HCT116 (cell line): ENCODE measurements at regions not wholly inside any gene's neighbourhood (a gene's known extent, or its start where the extent isn't known, plus 50 kb on each side); places are given as distances from the start of the nearest gene placed in this dataset.

Experiments
- EGR1 ChIP-seq: IDR thresholded peaks from 2 replicates; pipeline ENCODE4 v1.6.1; 2012; ENCODE audit warnings: low read depth
- EZH2phosphoT487 ChIP-seq: fragments of 200-600 bp; IDR thresholded peaks from 2 replicates; pipeline ENCODE4 v1.6.1; 2018; ENCODE audit warnings: antibody characterized with exemption, borderline replicate concordance
- FOSL1 ChIP-seq: IDR thresholded peaks from 2 replicates; pipeline ENCODE4 v1.6.1; 2012; ENCODE audit warnings: low read depth
- POLR2A ChIP-seq: IDR thresholded peaks from 2 replicates; pipeline ENCODE4 v1.7.0; 2011; ENCODE audit warnings: borderline replicate concordance; ENCODE audit not compliant: insufficient read depth, insufficient read length; ENCODE audit errors: extremely low read depth
- RAD21 ChIP-seq: IDR thresholded peaks from 2 replicates; pipeline ENCODE4 v1.6.1; 2012; ENCODE audit warnings: low read depth, mild to moderate bottlenecking
- SIN3A ChIP-seq: IDR thresholded peaks from 2 replicates; pipeline ENCODE4 v1.6.1; 2012; ENCODE audit warnings: low read depth
- ZNF274 ChIP-seq: fragments of 200-500 bp; sonication (Bioruptor generic); IDR thresholded peaks from 2 replicates; pipeline ENCODE4 v1.6.1; 2014; ENCODE audit warnings: mild to moderate bottlenecking, low read depth, low read length, inconsistent platforms
- TF ChIP-seq, protein P1 (sequence below), 3 experiments: fragments of 200-600 bp in 1 of 3; sonication (generic) in 1 of 3; IDR thresholded peaks in 2 of 3; conservative IDR thresholded peaks in 1 of 3; 2 replicates each; pipeline ENCODE4 v1.5.1; 2012 to 2017; ENCODE audit warnings: low read depth in 2 of 3, low read length in 2 of 3, antibody characterized with exemption in 1 of 3, borderline replicate concordance in 1 of 3, control low read depth in 1 of 3, mild to moderate bottlenecking in 1 of 3, mixed read lengths in 1 of 3, mixed run types in 1 of 3, moderate library complexity in 1 of 3; ENCODE audit not compliant: insufficient read depth in 1 of 3
- TF ChIP-seq, protein P2 (sequence below): IDR thresholded peaks from 2 replicates; pipeline ENCODE4 v1.6.1; 2012

DNA sequence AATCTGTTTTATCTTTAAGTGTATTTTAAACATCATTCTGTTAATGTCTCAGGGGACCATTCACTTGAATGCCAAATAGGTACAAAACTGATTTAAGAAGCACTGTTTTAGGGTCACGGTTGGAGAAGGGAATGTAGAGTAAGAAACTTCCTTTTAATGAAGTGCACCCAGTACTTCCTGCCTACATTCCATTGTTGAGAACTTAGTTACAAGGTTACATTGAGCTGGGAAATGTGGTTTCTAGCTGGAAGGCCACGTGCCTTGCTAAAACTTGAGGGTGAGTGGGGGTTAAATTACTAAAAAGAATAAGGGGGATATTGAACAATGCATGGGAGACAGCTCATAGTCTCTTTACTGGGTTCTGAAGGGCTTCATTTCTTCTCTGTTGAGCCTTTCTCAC is 78.3 kb upstream of the TBC1D5 start:
- TF ChIP-seq, protein P1, sequence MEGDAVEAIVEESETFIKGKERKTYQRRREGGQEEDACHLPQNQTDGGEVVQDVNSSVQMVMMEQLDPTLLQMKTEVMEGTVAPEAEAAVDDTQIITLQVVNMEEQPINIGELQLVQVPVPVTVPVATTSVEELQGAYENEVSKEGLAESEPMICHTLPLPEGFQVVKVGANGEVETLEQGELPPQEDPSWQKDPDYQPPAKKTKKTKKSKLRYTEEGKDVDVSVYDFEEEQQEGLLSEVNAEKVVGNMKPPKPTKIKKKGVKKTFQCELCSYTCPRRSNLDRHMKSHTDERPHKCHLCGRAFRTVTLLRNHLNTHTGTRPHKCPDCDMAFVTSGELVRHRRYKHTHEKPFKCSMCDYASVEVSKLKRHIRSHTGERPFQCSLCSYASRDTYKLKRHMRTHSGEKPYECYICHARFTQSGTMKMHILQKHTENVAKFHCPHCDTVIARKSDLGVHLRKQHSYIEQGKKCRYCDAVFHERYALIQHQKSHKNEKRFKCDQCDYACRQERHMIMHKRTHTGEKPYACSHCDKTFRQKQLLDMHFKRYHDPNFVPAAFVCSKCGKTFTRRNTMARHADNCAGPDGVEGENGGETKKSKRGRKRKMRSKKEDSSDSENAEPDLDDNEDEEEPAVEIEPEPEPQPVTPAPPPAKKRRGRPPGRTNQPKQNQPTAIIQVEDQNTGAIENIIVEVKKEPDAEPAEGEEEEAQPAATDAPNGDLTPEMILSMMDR (IDR thresholded peaks at IDR 0.05 in 2 of 3, conservative IDR thresholded peaks at IDR 0.05 in 1 of 3; ENCODE audit: borderline replicate concordance in 1 of 3, insufficient read depth in 1 of 3, low read depth in 2 of 3, low read length in 2 of 3), result no peak
- no peak for TF ChIP-seq ZNF274
- no peak for TF ChIP-seq POLR2A
- TF ChIP-seq RAD21, result no peak
- TF ChIP-seq EZH2phosphoT487, result no peak
- TF ChIP-seq SIN3A, result no peak
- TF ChIP-seq FOSL1, result no peak
- TF ChIP-seq EGR1, result no peak
- TF ChIP-seq, protein P2, sequence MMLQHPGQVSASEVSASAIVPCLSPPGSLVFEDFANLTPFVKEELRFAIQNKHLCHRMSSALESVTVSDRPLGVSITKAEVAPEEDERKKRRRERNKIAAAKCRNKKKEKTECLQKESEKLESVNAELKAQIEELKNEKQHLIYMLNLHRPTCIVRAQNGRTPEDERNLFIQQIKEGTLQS, result no peak
